ENCODE measurements at regions not wholly inside any gene's neighbourhood (a gene's known extent, or its start where the extent isn't known, plus 50 kb on each side); places are given as distances from the start of the nearest gene placed in this dataset.

DNA sequence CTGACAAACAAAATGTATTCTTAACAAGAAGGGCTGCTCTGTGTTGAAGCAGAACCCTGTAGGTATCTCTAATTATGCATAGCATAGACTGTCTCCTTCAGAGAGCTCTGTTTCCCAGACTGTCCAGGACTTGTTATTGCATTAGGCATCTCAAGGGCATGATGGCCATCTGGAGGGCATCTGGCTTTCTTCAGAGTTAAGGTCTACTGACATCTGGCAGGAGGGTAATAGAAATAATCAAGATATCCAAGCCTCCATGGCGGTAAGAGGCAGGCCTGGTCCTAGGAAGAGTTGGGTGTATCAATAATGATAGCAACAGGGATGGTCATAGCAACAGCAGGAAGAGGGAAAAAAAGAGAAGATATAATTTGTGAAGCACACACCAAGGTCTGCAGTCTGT lies 161.2 kb downstream of the TTC8 start:
- TF ChIP-seq, protein P1, sequence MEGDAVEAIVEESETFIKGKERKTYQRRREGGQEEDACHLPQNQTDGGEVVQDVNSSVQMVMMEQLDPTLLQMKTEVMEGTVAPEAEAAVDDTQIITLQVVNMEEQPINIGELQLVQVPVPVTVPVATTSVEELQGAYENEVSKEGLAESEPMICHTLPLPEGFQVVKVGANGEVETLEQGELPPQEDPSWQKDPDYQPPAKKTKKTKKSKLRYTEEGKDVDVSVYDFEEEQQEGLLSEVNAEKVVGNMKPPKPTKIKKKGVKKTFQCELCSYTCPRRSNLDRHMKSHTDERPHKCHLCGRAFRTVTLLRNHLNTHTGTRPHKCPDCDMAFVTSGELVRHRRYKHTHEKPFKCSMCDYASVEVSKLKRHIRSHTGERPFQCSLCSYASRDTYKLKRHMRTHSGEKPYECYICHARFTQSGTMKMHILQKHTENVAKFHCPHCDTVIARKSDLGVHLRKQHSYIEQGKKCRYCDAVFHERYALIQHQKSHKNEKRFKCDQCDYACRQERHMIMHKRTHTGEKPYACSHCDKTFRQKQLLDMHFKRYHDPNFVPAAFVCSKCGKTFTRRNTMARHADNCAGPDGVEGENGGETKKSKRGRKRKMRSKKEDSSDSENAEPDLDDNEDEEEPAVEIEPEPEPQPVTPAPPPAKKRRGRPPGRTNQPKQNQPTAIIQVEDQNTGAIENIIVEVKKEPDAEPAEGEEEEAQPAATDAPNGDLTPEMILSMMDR (IDR thresholded peaks at IDR 0.05) = no peak
- TF ChIP-seq POLR2A (IDR thresholded peaks at IDR 0.05) = no peak
- no peak for TF ChIP-seq POLR2AphosphoS5 (IDR thresholded peaks at IDR 0.05)

All from sigmoid colon (tissue), 4 donors.